WTC11 (cell line): ENCODE measurements at regions not wholly inside any gene's neighbourhood (a gene's known extent, or its start where the extent isn't known, plus 50 kb on each side); places are given as distances from the start of the nearest gene placed in this dataset.

ENCODE experiments used
- ATAC-seq: fragments of 200-7000 bp; cut with Tn5 transposase; 2 replicates; pipeline ENCODE4 v1.10.0; 2021; ENCODE audit warnings: mild to moderate bottlenecking, moderate library complexity
- CTCF ChIA-PET: fragments of 300-600 bp; sonication (Branson Sonifier 250); formaldehyde crosslinking; loops from one replicate; lab custom pipeline; 2021; ENCODE audit warnings: antibody characterized with exemption; lab: Charles Lee
- POLR2A ChIA-PET: fragments of 350-600 bp; sonication (Branson Sonifier 250); formaldehyde crosslinking; loops from one replicate; lab custom pipeline; 2021; ENCODE audit warnings: antibody characterized with exemption; lab: Charles Lee
- DNase-seq: peaks from one replicate; pipeline ENCODE4 v3.0.0; 2021; ENCODE audit warnings: low spot score
- H3K27ac Mint-ChIP-seq: 2 replicates; pipeline ENCODE4 v1.8.0; 2021; ENCODE audit warnings: mixed read lengths
- H3K27me3 Mint-ChIP-seq: 2 replicates; pipeline ENCODE4 v1.8.0; 2021; ENCODE audit warnings: low read depth, mild to moderate bottlenecking, moderate library complexity, mixed read lengths
- H3K36me3 Mint-ChIP-seq: 2 replicates; pipeline ENCODE4 v1.8.0; 2021; ENCODE audit warnings: mixed read lengths
- H3K4me1 Mint-ChIP-seq: 2 replicates; pipeline ENCODE4 v1.8.0; 2022; ENCODE audit warnings: mixed read lengths
- H3K4me3 Mint-ChIP-seq: 2 replicates; pipeline ENCODE4 v1.8.0; 2021; ENCODE audit warnings: mild to moderate bottlenecking, moderate library complexity, mixed read lengths
- H3K9me3 Mint-ChIP-seq: 2 replicates; pipeline ENCODE4 v1.8.0; 2021; ENCODE audit warnings: mixed read lengths
- AR ChIP-seq: fragments of 250-450 bp; sonication (Bioruptor Pico); IDR thresholded peaks from 2 replicates; pipeline ENCODE4 v1.9.0; 2021; ENCODE audit warnings: mild to moderate bottlenecking
- ELF4 ChIP-seq: sonication (generic); formaldehyde crosslinking; IDR thresholded peaks from 2 replicates; pipeline ENCODE4 v1.8.1; 2022; ENCODE audit warnings: low read depth, mild to moderate bottlenecking, moderate library complexity, missing genetic modification reagents
- EMX1 ChIP-seq: fragments of 250-450 bp; sonication (Bioruptor Pico); IDR thresholded peaks from 2 replicates; pipeline ENCODE4 v1.8.0; 2021; ENCODE audit warnings: mild to moderate bottlenecking
- ESRRA ChIP-seq: sonication (generic); formaldehyde crosslinking; IDR thresholded peaks from 2 replicates; pipeline ENCODE4 v1.8.1; 2022; ENCODE audit warnings: mild to moderate bottlenecking, missing genetic modification reagents, borderline replicate concordance
- GABPB1 ChIP-seq: sonication (generic); formaldehyde crosslinking; IDR thresholded peaks from 2 replicates; pipeline ENCODE4 v1.8.1; 2023; ENCODE audit warnings: mild to moderate bottlenecking, missing genetic modification reagents
- GTF2I ChIP-seq: fragments of 250-450 bp; sonication (Bioruptor Pico); conservative IDR thresholded peaks from 2 replicates; pipeline ENCODE4 v1.4.0; 2021; ENCODE audit warnings: mild to moderate bottlenecking
- HMGA2 ChIP-seq: fragments of 250-450 bp; sonication (Bioruptor Pico); IDR thresholded peaks from 2 replicates; pipeline ENCODE4 v1.4.0; 2021; ENCODE audit warnings: mild to moderate bottlenecking, moderate library complexity
- JUN ChIP-seq: sonication (generic); formaldehyde crosslinking; IDR thresholded peaks from 2 replicates; pipeline ENCODE4 v1.8.0; 2023; ENCODE audit warnings: mild to moderate bottlenecking, missing genetic modification reagents
- NFYB ChIP-seq: sonication (generic); formaldehyde crosslinking; conservative IDR thresholded peaks from 2 replicates; pipeline ENCODE4 v1.8.0; 2022; ENCODE audit warnings: low read depth, missing genetic modification reagents
- NR1H2 ChIP-seq: sonication (generic); formaldehyde crosslinking; IDR thresholded peaks from 2 replicates; pipeline ENCODE4 v1.9.0; 2021; ENCODE audit warnings: mild to moderate bottlenecking, moderate library complexity, missing genetic modification reagents
- ZNF138 ChIP-seq: sonication (generic); formaldehyde crosslinking; conservative IDR thresholded peaks from 2 replicates; pipeline ENCODE4 v1.8.1; 2022; ENCODE audit warnings: mild to moderate bottlenecking, moderate library complexity, missing genetic modification reagents
- ZNF281 ChIP-seq: sonication (generic); formaldehyde crosslinking; IDR thresholded peaks from 2 replicates; pipeline ENCODE4 v1.8.0; 2023; ENCODE audit warnings: mild to moderate bottlenecking, missing genetic modification reagents
- ZNF396 ChIP-seq: fragments of 250-450 bp; sonication (Bioruptor Pico); IDR thresholded peaks from 2 replicates; pipeline ENCODE4 v1.8.0; 2021; ENCODE audit warnings: mild to moderate bottlenecking, moderate library complexity, borderline replicate concordance
- TF ChIP-seq, protein P1 (sequence below): sonication (generic); formaldehyde crosslinking; IDR thresholded peaks from 2 replicates; pipeline ENCODE4 v1.8.0; 2022; ENCODE audit warnings: missing genetic modification reagents
- TF ChIP-seq, protein P2 (sequence below): fragments of 250-450 bp; sonication (Bioruptor Pico); IDR thresholded peaks from 2 replicates; pipeline ENCODE4 v2.1.2; 2022; ENCODE audit warnings: mild to moderate bottlenecking, moderate library complexity
- TF ChIP-seq, protein P3 (sequence below): fragments of 250-450 bp; sonication (Bioruptor Pico); IDR thresholded peaks from 2 replicates; pipeline ENCODE4 v1.9.0; 2021; ENCODE audit warnings: moderate library complexity, mild to moderate bottlenecking, inconsistent platforms, borderline replicate concordance

DNA sequence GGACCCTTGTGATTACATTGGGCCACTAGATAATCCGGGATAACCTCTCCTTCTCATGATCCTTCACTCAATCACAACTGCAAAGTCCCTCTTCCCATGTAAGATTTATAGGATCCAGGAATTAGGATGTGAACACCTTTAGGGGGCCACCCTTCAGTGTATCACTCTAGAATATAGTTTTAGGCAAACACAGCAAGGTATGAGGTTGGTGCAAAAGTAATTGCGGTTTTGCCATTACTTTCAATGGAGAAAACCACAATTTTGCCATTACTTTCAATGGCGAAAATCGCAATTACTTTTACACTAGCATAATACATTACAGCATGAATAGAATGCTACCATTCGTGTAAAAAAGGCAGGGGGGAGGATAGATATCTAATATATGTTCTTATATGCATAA is 104.0 kb downstream of the BAMBI start (continued):
- TF ChIP-seq, protein P1, sequence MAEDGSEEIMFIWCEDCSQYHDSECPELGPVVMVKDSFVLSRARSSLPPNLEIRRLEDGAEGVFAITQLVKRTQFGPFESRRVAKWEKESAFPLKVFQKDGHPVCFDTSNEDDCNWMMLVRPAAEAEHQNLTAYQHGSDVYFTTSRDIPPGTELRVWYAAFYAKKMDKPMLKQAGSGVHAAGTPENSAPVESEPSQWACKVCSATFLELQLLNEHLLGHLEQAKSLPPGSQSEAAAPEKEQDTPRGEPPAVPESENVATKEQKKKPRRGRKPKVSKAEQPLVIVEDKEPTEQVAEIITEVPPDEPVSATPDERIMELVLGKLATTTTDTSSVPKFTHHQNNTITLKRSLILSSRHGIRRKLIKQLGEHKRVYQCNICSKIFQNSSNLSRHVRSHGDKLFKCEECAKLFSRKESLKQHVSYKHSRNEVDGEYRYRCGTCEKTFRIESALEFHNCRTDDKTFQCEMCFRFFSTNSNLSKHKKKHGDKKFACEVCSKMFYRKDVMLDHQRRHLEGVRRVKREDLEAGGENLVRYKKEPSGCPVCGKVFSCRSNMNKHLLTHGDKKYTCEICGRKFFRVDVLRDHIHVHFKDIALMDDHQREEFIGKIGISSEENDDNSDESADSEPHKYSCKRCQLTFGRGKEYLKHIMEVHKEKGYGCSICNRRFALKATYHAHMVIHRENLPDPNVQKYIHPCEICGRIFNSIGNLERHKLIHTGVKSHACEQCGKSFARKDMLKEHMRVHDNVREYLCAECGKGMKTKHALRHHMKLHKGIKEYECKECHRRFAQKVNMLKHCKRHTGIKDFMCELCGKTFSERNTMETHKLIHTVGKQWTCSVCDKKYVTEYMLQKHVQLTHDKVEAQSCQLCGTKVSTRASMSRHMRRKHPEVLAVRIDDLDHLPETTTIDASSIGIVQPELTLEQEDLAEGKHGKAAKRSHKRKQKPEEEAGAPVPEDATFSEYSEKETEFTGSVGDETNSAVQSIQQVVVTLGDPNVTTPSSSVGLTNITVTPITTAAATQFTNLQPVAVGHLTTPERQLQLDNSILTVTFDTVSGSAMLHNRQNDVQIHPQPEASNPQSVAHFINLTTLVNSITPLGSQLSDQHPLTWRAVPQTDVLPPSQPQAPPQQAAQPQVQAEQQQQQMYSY: no peak

DNA sequence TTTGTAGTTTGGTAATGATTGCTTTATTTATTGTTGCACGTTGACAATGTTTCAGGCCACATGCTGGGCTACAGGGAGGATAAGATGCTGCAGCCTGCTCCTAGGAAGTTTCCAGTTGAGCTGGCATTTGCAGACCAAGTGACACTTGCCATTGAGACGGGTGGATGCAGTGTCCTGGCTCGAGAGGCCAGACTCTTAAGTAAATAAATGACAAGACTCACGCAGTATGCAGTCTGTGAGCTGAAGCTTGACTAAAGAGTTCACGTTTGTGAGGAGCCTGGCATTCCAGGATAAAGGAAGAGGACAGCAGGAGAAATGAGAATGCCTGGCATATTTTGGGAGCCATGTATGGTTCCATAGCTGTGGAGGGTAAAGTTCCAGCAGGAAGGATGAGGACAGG is 105.8 kb downstream of the BAMBI start:
- no peak for ATAC-seq
- Mint-ChIP-seq H3K4me3 (no peak overlapping the region), H3K36me3 (no peaks in the 10 kb centered on the region), H3K27me3 (peaks cover 26% of the 10 kb centered on the region), H3K9me3 (no peaks in the 10 kb centered on the region), H3K27ac (no peak overlapping the region), H3K4me1 (peaks cover 16% of the 10 kb centered on the region)
- TF ChIP-seq ELF4: no peak
- TF ChIP-seq ZNF281 (CRISPR knock-in tag): no peak
- no peak for TF ChIP-seq GABPB1
- TF ChIP-seq HMGA2 (CRISPR knock-in tag): no peak
- TF ChIP-seq, protein P2, sequence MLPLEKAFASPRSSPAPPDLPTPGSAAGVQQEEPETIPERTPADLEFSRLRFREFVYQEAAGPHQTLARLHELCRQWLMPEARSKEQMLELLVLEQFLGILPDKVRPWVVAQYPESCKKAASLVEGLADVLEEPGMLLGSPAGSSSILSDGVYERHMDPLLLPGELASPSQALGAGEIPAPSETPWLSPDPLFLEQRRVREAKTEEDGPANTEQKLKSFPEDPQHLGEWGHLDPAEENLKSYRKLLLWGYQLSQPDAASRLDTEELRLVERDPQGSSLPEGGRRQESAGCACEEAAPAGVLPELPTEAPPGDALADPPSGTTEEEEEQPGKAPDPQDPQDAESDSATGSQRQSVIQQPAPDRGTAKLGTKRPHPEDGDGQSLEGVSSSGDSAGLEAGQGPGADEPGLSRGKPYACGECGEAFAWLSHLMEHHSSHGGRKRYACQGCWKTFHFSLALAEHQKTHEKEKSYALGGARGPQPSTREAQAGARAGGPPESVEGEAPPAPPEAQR (CRISPR knock-in tag): no peak
- TF ChIP-seq AR (CRISPR knock-in tag): no peak
- TF ChIP-seq NR1H2 (CRISPR knock-in tag): no peak
- no peak for TF ChIP-seq NFYB (CRISPR knock-in tag)
- no peak for TF ChIP-seq EMX1 (CRISPR knock-in tag)
- TF ChIP-seq, protein P3, sequence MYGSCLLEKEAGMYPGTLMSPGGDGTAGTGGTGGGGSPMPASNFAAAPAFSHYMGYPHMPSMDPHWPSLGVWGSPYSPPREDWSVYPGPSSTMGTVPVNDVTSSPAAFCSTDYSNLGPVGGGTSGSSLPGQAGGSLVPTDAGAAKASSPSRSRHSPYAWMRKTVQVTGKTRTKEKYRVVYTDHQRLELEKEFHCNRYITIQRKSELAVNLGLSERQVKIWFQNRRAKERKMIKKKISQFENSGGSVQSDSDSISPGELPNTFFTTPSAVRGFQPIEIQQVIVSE: no peak
- TF ChIP-seq ZNF396 (CRISPR knock-in tag): no peak
- TF ChIP-seq ZNF138 (CRISPR knock-in tag): no peak
- no peak for TF ChIP-seq GTF2I (CRISPR knock-in tag)
- no peak for TF ChIP-seq JUN (CRISPR knock-in tag)
- TF ChIP-seq ESRRA (CRISPR knock-in tag): no peak
- DNase-seq: no peak
- ChIA-PET CTCF (interaction anchor here (1.3 kb wide), 1 partner anchor 119 kb away, joined by 3 read pairs; no protein-coding TSS in a partner anchor), POLR2A (no interaction called here)
